H1 (cell line): ENCODE measurements at regions not wholly inside any gene's neighbourhood (a gene's known extent, or its start where the extent isn't known, plus 50 kb on each side); places are given as distances from the start of the nearest gene placed in this dataset.

Experiments used
- CTCF ChIA-PET: fragments of 300-600 bp; sonication (Branson Sonifier 250); formaldehyde crosslinking; loops from one replicate; lab custom pipeline; 2021; ENCODE audit not compliant: partially characterized antibody; lab: Charles Lee
- POLR2A ChIA-PET: fragments of 300-600 bp; sonication (Branson Sonifier 250); formaldehyde crosslinking; loops from one replicate; lab custom pipeline; 2021; ENCODE audit warnings: inconsistent platforms; ENCODE audit not compliant: partially characterized antibody; lab: Charles Lee
- DNase-seq, 2 experiments: peaks; one replicate each; pipeline versions ENCODE4 v3.0.0 to v3.0.0-alpha.2; 2010 to 2022; ENCODE audit warnings: low spot score in 2 of 2, low read depth in 1 of 2, mixed read lengths in 1 of 2
- FAIRE-seq: peaks from 2 replicates; lab custom pipeline; 2011; peaks lifted over from hg19 to GRCh38; lab: Jason Lieb, UNC
- H2AFZ ChIP-seq: 2 replicates; pipeline ENCODE4 v1.8.1; 2012; ENCODE audit warnings: low read length, inconsistent platforms
- H2AK5ac ChIP-seq: 2 replicates; pipeline ENCODE4 v1.6.1; 2013; ENCODE audit warnings: low read depth, low read length
- H2BK120ac ChIP-seq: replicated peaks from 2 replicates; pipeline ENCODE3; 2013; ENCODE audit warnings: low read depth, low read length, inconsistent platforms
- H2BK12ac ChIP-seq: 2 replicates; pipeline ENCODE4 v1.6.1; 2013; ENCODE audit warnings: low read depth, low read length
- H2BK15ac ChIP-seq: 2 replicates; pipeline ENCODE4 v1.6.1; 2013; ENCODE audit warnings: low read length
- H2BK20ac ChIP-seq: 2 replicates; pipeline ENCODE4 v1.6.1; 2013; ENCODE audit warnings: low read length
- H2BK5ac ChIP-seq: 2 replicates; pipeline ENCODE4 v1.6.1; 2013; ENCODE audit warnings: low read depth, low read length
- H3K14ac ChIP-seq: 2 replicates; pipeline ENCODE4 v1.6.1; 2013; ENCODE audit warnings: inconsistent platforms; ENCODE audit not compliant: insufficient read length
- H3K18ac ChIP-seq: 2 replicates; pipeline ENCODE4 v1.6.1; 2013; ENCODE audit warnings: low read length; ENCODE audit errors: extremely low read depth
- H3K23ac ChIP-seq: 2 replicates; pipeline ENCODE4 v1.6.1; 2013; ENCODE audit warnings: inconsistent platforms; ENCODE audit not compliant: insufficient read length
- H3K23me2 ChIP-seq: 2 replicates; pipeline ENCODE4 v1.6.1; 2013; ENCODE audit warnings: low read depth, low read length
- H3K27ac ChIP-seq: 2 replicates; pipeline ENCODE4 v1.6.1; 2011; ENCODE audit warnings: low read depth, low read length, inconsistent platforms
- H3K27me3 ChIP-seq, 4 experiments: replicated peaks in 1 of 4; 1 replicate in 1 of 4; 2 replicates in 3 of 4; pipeline versions ENCODE4 v1.6.1 to v1.8.1; 2011 to 2013; ENCODE audit warnings: low read length in 3 of 4, mild to moderate bottlenecking in 3 of 4, inconsistent platforms in 2 of 4, mixed read lengths in 2 of 4, moderate library complexity in 1 of 4; ENCODE audit not compliant: control insufficient read depth in 3 of 4, insufficient read depth in 3 of 4; ENCODE audit errors: extremely low read depth in 1 of 4
- H3K36me3 ChIP-seq, 4 experiments: 2 replicates each; pipeline versions ENCODE4 v1.6.1 to v1.8.1; 2011 to 2013; ENCODE audit warnings: mild to moderate bottlenecking in 4 of 4, low read length in 3 of 4, moderate library complexity in 2 of 4, control low read depth in 1 of 4, inconsistent platforms in 1 of 4; ENCODE audit not compliant: insufficient read depth in 4 of 4, control insufficient read depth in 2 of 4
- H3K4ac ChIP-seq: replicated peaks from 2 replicates; pipeline ENCODE3; 2013; ENCODE audit warnings: low read length, low read depth, mixed read lengths, inconsistent platforms; ENCODE audit not compliant: insufficient read length
- H3K4me1 ChIP-seq, 4 experiments: replicated peaks in 1 of 4; 1 replicate in 1 of 4; 2 replicates in 3 of 4; pipeline versions ENCODE4 v1.6.1 to v1.8.1; 2011 to 2013; ENCODE audit warnings: low read length in 3 of 4, inconsistent platforms in 2 of 4, mixed read lengths in 1 of 4; ENCODE audit not compliant: insufficient read depth in 4 of 4, control insufficient read depth in 3 of 4
- H3K4me2 ChIP-seq, 2 experiments: 2 replicates each; pipeline versions ENCODE4 v1.6.1 to v1.8.1; 2011 to 2013; ENCODE audit warnings: low read depth in 2 of 2, low read length in 2 of 2, control low read depth in 1 of 2, inconsistent platforms in 1 of 2, mild to moderate bottlenecking in 1 of 2; ENCODE audit not compliant: insufficient read depth in 1 of 2
- H3K4me3 ChIP-seq, 4 experiments: fragments of 200-600, 300-600 bp in 1 of 4; sonication (generic), shearing (Covaris generic), sonication (Bioruptor Twin) in 1 of 4; 2 replicates each; pipeline versions ENCODE4 v1.5.1 to v1.8.1; 2011 to 2016; ENCODE audit warnings: low read length in 4 of 4, low read depth in 3 of 4, control low read depth in 2 of 4, inconsistent platforms in 2 of 4, mild to moderate bottlenecking in 2 of 4, mixed read lengths in 1 of 4, moderate library complexity in 1 of 4; ENCODE audit not compliant: insufficient read depth in 2 of 4; ENCODE audit errors: extremely low read depth in 1 of 4
- H3K56ac ChIP-seq: replicated peaks from 2 replicates; pipeline ENCODE3; 2013; ENCODE audit warnings: low read depth, mild to moderate bottlenecking, mixed read lengths, low read length, inconsistent platforms; ENCODE audit not compliant: insufficient read length
- H3K79me1 ChIP-seq: 2 replicates; pipeline ENCODE4 v1.6.1; 2013; ENCODE audit warnings: low read depth, low read length, control low read depth
- H3K79me2 ChIP-seq, 2 experiments: 2 replicates each; pipeline versions ENCODE4 v1.6.1 to v1.8.1; 2012 to 2013; ENCODE audit warnings: low read length in 2 of 2, mild to moderate bottlenecking in 2 of 2, inconsistent platforms in 1 of 2; ENCODE audit not compliant: insufficient read depth in 2 of 2, control insufficient read depth in 1 of 2
- H3K9ac ChIP-seq, 4 experiments: replicated peaks in 1 of 4; 1 replicate in 1 of 4; 2 replicates in 3 of 4; pipeline versions ENCODE4 v1.6.1 to v1.8.1; 2011 to 2013; ENCODE audit warnings: low read depth in 3 of 4, low read length in 3 of 4, control low read depth in 2 of 4, mild to moderate bottlenecking in 2 of 4, moderate library complexity in 2 of 4, inconsistent platforms in 1 of 4; ENCODE audit errors: extremely low read depth in 1 of 4
- H3K9me3 ChIP-seq, 2 experiments: 2 replicates each; pipeline versions ENCODE4 v1.6.1 to v1.8.1; 2012 to 2013; ENCODE audit warnings: mild to moderate bottlenecking in 2 of 2, moderate library complexity in 2 of 2, control low read depth in 1 of 2, inconsistent platforms in 1 of 2, low read depth in 1 of 2, low read length in 1 of 2, mixed read lengths in 1 of 2; ENCODE audit not compliant: insufficient read depth in 2 of 2
- H4K20me1 ChIP-seq, 2 experiments: replicated peaks in 1 of 2; 2 replicates each; pipeline versions ENCODE3 to v1.8.1; 2011 to 2013; ENCODE audit warnings: inconsistent platforms in 2 of 2, low read length in 2 of 2, mild to moderate bottlenecking in 1 of 2; ENCODE audit not compliant: insufficient read depth in 2 of 2, control insufficient read depth in 1 of 2
- H4K5ac ChIP-seq: 2 replicates; pipeline ENCODE4 v1.6.1; 2013; ENCODE audit warnings: low read length, low read depth, mixed read lengths, inconsistent platforms; ENCODE audit not compliant: insufficient read length
- H4K8ac ChIP-seq: 2 replicates; pipeline ENCODE4 v1.8.0; 2013; ENCODE audit warnings: mild to moderate bottlenecking, moderate library complexity, low read length, inconsistent platforms; ENCODE audit not compliant: insufficient read depth; ENCODE audit errors: extremely low read depth
- H4K91ac ChIP-seq: replicated peaks from 2 replicates; pipeline ENCODE3; 2013; ENCODE audit warnings: low read length, mixed read lengths, inconsistent platforms; ENCODE audit not compliant: insufficient read length
- BACH1 ChIP-seq: IDR thresholded peaks from 2 replicates; pipeline ENCODE4 v1.6.1; 2012; ENCODE audit warnings: low read length, improper control_type of control experiment
- CTBP2 ChIP-seq: IDR thresholded peaks from 2 replicates; pipeline ENCODE4 v1.7.0; 2011; ENCODE audit warnings: borderline replicate concordance, mild to moderate bottlenecking, moderate library complexity, mixed read lengths, low read length; ENCODE audit not compliant: insufficient read depth, insufficient read length
- EP300 ChIP-seq, 2 experiments: IDR thresholded peaks; 1 replicate in 1 of 2; 2 replicates in 1 of 2; pipeline ENCODE4 v1.6.1; 2011 to 2012; ENCODE audit warnings: low read depth in 2 of 2, low read length in 2 of 2, mild to moderate bottlenecking in 2 of 2, borderline replicate concordance in 1 of 2, inconsistent platforms in 1 of 2, moderate library complexity in 1 of 2
- FOSL1 ChIP-seq: IDR thresholded peaks from 2 replicates; pipeline ENCODE4 v1.6.1; 2011; ENCODE audit warnings: mild to moderate bottlenecking, low read depth, low read length, moderate library complexity; ENCODE audit not compliant: insufficient read depth
- JUND ChIP-seq: IDR thresholded peaks from 2 replicates; pipeline ENCODE4 v1.6.1; 2011; ENCODE audit warnings: mild to moderate bottlenecking, improper control_type of control experiment, low read length
- PHF8 ChIP-seq: fragments of 200-600 bp; sonication (generic); conservative IDR thresholded peaks from 2 replicates; pipeline ENCODE4 v1.7.1; 2012; ENCODE audit warnings: low read depth, mild to moderate bottlenecking, inconsistent platforms, low read length, moderate library complexity
- POLR2A ChIP-seq, 2 experiments: IDR thresholded peaks; 1 replicate in 1 of 2; 2 replicates in 1 of 2; pipeline ENCODE4 v1.6.1; 2011; ENCODE audit warnings: low read depth in 2 of 2, low read length in 2 of 2, mild to moderate bottlenecking in 2 of 2; ENCODE audit errors: control extremely low read depth in 1 of 2
- RAD21 ChIP-seq, 2 experiments: IDR thresholded peaks in 1 of 2; conservative IDR thresholded peaks in 1 of 2; 2 replicates each; pipeline ENCODE4 v1.6.1; 2011; ENCODE audit warnings: low read depth in 2 of 2, low read length in 2 of 2, improper control_type of control experiment in 1 of 2, inconsistent platforms in 1 of 2, mild to moderate bottlenecking in 1 of 2, moderate library complexity in 1 of 2
- RBBP5 ChIP-seq: IDR thresholded peaks from 2 replicates; pipeline ENCODE4 v1.7.1; 2012; ENCODE audit warnings: low read depth, mild to moderate bottlenecking, inconsistent platforms, low read length, moderate library complexity, borderline replicate concordance
- RNF2 ChIP-seq: fragments of 200-900, 300-1000 bp; sonication (generic); IDR thresholded peaks from 2 replicates; pipeline ENCODE4 v1.7.1; 2016; ENCODE audit warnings: borderline replicate concordance, low read depth, mild to moderate bottlenecking, antibody characterized with exemption, low read length; ENCODE audit not compliant: poor library complexity, severe bottlenecking; ENCODE audit errors: missing control alignments
- SIX5 ChIP-seq: IDR thresholded peaks from 2 replicates; pipeline ENCODE4 v1.6.1; 2011; ENCODE audit warnings: mild to moderate bottlenecking, low read depth, low read length
- TAF1 ChIP-seq: IDR thresholded peaks from 2 replicates; pipeline ENCODE4 v1.6.1; 2011; ENCODE audit warnings: mild to moderate bottlenecking, low read depth, low read length
- TEAD4 ChIP-seq: IDR thresholded peaks from 2 replicates; pipeline ENCODE4 v1.6.1; 2012; ENCODE audit warnings: low read depth, low read length, inconsistent platforms, mixed read lengths
- WGBS, 2 experiments: shearing (Covaris generic) in 1 of 2; methylation state at CpG; one replicate each; pipeline versions ENCODE4 v1.1.6 to v1.1.7; 2013 to 2015; ENCODE audit warnings: low lambda C conversion rate in 2 of 2, mixed read lengths in 2 of 2, inconsistent platforms in 1 of 2, low coverage in 1 of 2, missing lambda C conversion rate in 1 of 2; ENCODE audit not compliant: insufficient replicate concordance in 2 of 2, insufficient coverage in 1 of 2, insufficient read length in 1 of 2; ENCODE audit errors: extremely low coverage in 1 of 2, missing lambda C conversion rate in 1 of 2; 5-methylcytosine and 5-hydroxymethylcytosine counted together

GRCh38 chr9:85155352-85155751 is 485.8 kb downstream of the NTRK2 start:
- H3K23ac ChIP-seq = no peak overlapping the region
- no peak overlapping the region for H4K8ac ChIP-seq
- no peak for FAIRE-seq
- no peak overlapping the region for H3K56ac ChIP-seq
- no peak overlapping the region for H3K4ac ChIP-seq
- H3K4me2 ChIP-seq = no peak overlapping the region
- H3K27ac ChIP-seq = no peak overlapping the region
- H3K18ac ChIP-seq = no peak overlapping the region
- no peak overlapping the region for H3K9ac ChIP-seq
- no peaks in the 10 kb centered on the region for H3K36me3 ChIP-seq
- no peak overlapping the region for H2BK5ac ChIP-seq
- peaks cover 3 to 8% (median 5%) of the 10 kb centered on the region in 4 experiments; a peak in 5 of 7 replicates for H3K4me1 ChIP-seq
- CTCF ChIA-PET = interaction anchor here (0.6 to 2.0 kb wide), 7 partner anchors 8 to 218 kb away, joined by 3 to 6 read pairs (median 4); no protein-coding TSS in a partner anchor
- TF ChIP-seq RNF2 (no peak), CTBP2 (no peak), JUND (no peak), POLR2A (IDR thresholded peaks at IDR 0.05; ENCODE audit: control extremely low read depth in 1 of 2, low read depth in 2 of 2, low read length in 2 of 2) (no peak), PHF8 (no peak), TAF1 (no peak), RAD21 (IDR thresholded peaks at IDR 0.05 in 1 of 2, conservative IDR thresholded peaks at IDR 0.05 in 1 of 2; ENCODE audit: low read depth in 2 of 2, low read length in 2 of 2) (no peak), FOSL1 (no peak), SIX5 (no peak), BACH1 (no peak), RBBP5 (no peak), EP300 (IDR thresholded peaks at IDR 0.05; ENCODE audit: borderline replicate concordance in 1 of 2, low read depth in 2 of 2, low read length in 2 of 2) (no peak), TEAD4 (no peak)
- H3K9me3 ChIP-seq = no peaks in the 10 kb centered on the region
- POLR2A ChIA-PET = no interaction called here
- no peaks in the 10 kb centered on the region for H3K79me1 ChIP-seq
- no peak overlapping the region for H2BK12ac ChIP-seq
- H2AK5ac ChIP-seq = no peak overlapping the region
- H3K79me2 ChIP-seq = no peaks in the 10 kb centered on the region
- 84% methylated on average over 2 of the region's 2 CpGs; no CpG with 5 or more reads in 1 of the 2 experiments for WGBS, 2 experiments
- H4K91ac ChIP-seq = no peak overlapping the region
- no peak overlapping the region for H3K4me3 ChIP-seq
- no peak overlapping the region for H4K5ac ChIP-seq
- no peaks in the 10 kb centered on the region for H3K23me2 ChIP-seq
- H4K20me1 ChIP-seq = no peaks in the 10 kb centered on the region
- no peak overlapping the region for H2BK15ac ChIP-seq
- no peak overlapping the region for H2BK120ac ChIP-seq
- DNase-seq = no peak
- H2AFZ ChIP-seq = no peak overlapping the region
- H3K27me3 ChIP-seq = no peaks in the 10 kb centered on the region
- no peak overlapping the region for H3K14ac ChIP-seq
- H2BK20ac ChIP-seq = no peak overlapping the region
